Neural cell (in vitro differentiated cells): ENCODE measurements at regions not wholly inside any gene's neighbourhood (a gene's known extent, or its start where the extent isn't known, plus 50 kb on each side); places are given as distances from the start of the nearest gene placed in this dataset.

Experiments used
- EZH2 ChIP-seq: fragments of 200-600, 300-800 bp; shearing (Covaris generic), sonication (generic); IDR thresholded peaks from 2 replicates; pipeline ENCODE4 v1.6.1; 2014; ENCODE audit warnings: antibody characterized with exemption, low read length, borderline replicate concordance, mild to moderate bottlenecking; ENCODE audit not compliant: insufficient read depth, poor library complexity, severe bottlenecking
- POLR2AphosphoS5 ChIP-seq: IDR thresholded peaks from 2 replicates; pipeline ENCODE4 v1.6.1; 2012
- RAD21 ChIP-seq: fragments of 450-650 bp; conservative IDR thresholded peaks from 2 replicates; pipeline ENCODE4 v1.6.1; 2014; ENCODE audit warnings: antibody characterized with exemption, mild to moderate bottlenecking, moderate library complexity
- TF ChIP-seq, protein P1 (sequence below): fragments of 450-650 bp; IDR thresholded peaks from 2 replicates; pipeline ENCODE4 v1.5.1; 2014; ENCODE audit warnings: antibody characterized with exemption, mild to moderate bottlenecking, moderate library complexity; ENCODE audit not compliant: poor library complexity, severe bottlenecking

DNA sequence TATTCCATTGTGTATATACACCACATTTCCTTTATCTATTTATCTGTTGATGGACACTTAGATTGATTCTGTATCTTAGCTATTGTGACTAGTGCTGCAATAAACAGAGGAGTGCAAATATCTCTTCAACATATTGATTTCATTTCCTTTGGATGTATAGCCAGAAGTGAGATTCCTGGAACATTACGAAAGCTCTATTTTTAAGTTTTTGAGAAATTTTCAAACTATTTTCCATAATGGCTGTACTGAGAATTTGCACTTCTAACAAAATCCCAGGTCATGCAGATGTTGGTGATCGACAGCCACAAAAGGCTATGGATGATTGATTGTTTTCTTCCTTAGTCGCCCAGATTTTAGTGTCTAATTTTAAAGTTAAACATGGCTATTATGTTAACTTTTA is 132.7 kb upstream of the MTAP start:
- TF ChIP-seq, protein P1, sequence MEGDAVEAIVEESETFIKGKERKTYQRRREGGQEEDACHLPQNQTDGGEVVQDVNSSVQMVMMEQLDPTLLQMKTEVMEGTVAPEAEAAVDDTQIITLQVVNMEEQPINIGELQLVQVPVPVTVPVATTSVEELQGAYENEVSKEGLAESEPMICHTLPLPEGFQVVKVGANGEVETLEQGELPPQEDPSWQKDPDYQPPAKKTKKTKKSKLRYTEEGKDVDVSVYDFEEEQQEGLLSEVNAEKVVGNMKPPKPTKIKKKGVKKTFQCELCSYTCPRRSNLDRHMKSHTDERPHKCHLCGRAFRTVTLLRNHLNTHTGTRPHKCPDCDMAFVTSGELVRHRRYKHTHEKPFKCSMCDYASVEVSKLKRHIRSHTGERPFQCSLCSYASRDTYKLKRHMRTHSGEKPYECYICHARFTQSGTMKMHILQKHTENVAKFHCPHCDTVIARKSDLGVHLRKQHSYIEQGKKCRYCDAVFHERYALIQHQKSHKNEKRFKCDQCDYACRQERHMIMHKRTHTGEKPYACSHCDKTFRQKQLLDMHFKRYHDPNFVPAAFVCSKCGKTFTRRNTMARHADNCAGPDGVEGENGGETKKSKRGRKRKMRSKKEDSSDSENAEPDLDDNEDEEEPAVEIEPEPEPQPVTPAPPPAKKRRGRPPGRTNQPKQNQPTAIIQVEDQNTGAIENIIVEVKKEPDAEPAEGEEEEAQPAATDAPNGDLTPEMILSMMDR: no peak
- TF ChIP-seq RAD21 (no peak), EZH2 (no peak), POLR2AphosphoS5 (no peak)
